ENCODE measurements at regions not wholly inside any gene's neighbourhood (a gene's known extent, or its start where the extent isn't known, plus 50 kb on each side); places are given as distances from the start of the nearest gene placed in this dataset.

DNA sequence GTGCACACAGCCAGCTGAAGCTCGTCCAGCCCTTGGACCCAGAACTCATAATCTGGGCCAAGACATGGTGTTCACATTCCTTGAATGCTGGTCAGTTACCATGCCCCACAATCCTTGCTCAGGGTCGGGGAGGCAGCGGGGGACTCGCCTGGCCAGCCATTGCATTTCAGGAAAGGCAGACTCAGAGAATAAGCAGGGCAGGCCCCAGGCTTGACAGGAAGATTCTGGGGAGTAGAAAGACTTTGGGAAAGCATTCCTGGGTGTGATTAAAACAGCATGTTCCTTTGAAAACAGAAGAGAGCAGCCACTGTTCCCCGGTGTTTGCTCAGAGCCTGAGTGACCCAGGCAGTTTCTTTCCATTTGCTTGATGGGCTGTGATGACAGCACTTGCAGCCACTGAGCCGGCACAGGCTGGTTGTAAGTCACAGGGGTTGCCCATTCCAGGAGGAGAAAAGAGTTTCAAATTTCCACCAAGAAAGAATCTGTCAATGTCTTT lies 473.7 kb downstream of the TYW1 start:
- peaks cover 3% of the 10 kb centered on the region for H3K36me3 Mint-ChIP-seq (ENCODE audit: low read depth, unreplicated experiment)
- no peak overlapping the region for H3K27ac Mint-ChIP-seq (ENCODE audit: unreplicated experiment)
- TF ChIP-seq, protein P1, sequence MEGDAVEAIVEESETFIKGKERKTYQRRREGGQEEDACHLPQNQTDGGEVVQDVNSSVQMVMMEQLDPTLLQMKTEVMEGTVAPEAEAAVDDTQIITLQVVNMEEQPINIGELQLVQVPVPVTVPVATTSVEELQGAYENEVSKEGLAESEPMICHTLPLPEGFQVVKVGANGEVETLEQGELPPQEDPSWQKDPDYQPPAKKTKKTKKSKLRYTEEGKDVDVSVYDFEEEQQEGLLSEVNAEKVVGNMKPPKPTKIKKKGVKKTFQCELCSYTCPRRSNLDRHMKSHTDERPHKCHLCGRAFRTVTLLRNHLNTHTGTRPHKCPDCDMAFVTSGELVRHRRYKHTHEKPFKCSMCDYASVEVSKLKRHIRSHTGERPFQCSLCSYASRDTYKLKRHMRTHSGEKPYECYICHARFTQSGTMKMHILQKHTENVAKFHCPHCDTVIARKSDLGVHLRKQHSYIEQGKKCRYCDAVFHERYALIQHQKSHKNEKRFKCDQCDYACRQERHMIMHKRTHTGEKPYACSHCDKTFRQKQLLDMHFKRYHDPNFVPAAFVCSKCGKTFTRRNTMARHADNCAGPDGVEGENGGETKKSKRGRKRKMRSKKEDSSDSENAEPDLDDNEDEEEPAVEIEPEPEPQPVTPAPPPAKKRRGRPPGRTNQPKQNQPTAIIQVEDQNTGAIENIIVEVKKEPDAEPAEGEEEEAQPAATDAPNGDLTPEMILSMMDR (IDR thresholded peaks at IDR 0.05; ENCODE audit: unreplicated experiment) = no peak
- no peak for DNase-seq (ENCODE audit: low spot score)
- H3K4me3 Mint-ChIP-seq (ENCODE audit: unreplicated experiment) = no peak overlapping the region
- H3K4me1 Mint-ChIP-seq (ENCODE audit: unreplicated experiment) = no peaks in the 10 kb centered on the region
- peaks cover 10% of the 10 kb centered on the region for H3K27me3 Mint-ChIP-seq (ENCODE audit: unreplicated experiment)
- H3K9me3 Mint-ChIP-seq (ENCODE audit: unreplicated experiment) = peaks cover 29% of the 10 kb centered on the region

DNA sequence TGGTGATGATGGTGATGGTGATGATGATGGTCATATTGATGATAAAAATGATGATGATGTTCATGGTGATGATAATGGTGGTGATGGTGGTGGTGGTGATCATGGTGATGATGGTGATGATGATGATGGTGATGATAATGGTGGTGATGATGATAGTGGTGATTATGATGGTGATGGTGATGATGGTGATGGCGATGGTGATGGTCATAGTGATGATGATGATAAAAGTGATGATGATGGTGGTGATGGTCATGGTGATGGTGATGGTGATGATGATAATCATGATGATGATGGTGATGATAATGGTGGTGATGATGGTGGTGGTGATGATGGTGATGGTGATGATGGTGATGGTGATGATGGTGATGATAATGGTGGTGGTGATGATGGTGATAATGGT lies 478.7 kb downstream of the TYW1 start:
- Mint-ChIP-seq H3K4me3 (ENCODE audit: unreplicated experiment) (no peak overlapping the region), H3K36me3 (ENCODE audit: low read depth, unreplicated experiment) (peaks cover 5% of the 10 kb centered on the region), H3K27me3 (ENCODE audit: unreplicated experiment) (peaks cover 1% of the 10 kb centered on the region), H3K4me1 (ENCODE audit: unreplicated experiment) (no peaks in the 10 kb centered on the region), H3K9me3 (ENCODE audit: unreplicated experiment) (peaks cover 15% of the 10 kb centered on the region), H3K27ac (ENCODE audit: unreplicated experiment) (no peak overlapping the region)
- no peak for DNase-seq (ENCODE audit: low spot score)
- TF ChIP-seq, protein P1 (IDR thresholded peaks at IDR 0.05; ENCODE audit: unreplicated experiment) = no peak

DNA sequence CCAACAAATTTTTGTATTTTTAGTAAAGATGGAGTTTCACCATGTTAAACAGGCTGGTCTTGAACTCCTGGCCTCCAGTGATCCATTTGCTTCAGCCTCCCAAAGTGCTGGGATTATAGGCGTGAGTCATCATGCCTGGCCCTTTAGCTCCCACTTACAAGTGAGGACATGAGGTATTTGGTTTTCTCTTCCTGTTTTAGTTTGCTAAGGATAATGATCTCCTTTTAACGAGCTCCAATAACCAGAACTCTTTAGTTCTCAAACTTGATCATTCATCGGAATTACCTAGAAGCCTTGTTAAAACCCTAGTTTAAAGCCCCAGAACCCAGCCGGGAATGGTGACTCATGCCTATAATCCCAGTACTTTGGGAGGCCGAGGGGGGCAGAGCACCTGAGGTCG lies 481.4 kb downstream of the TYW1 start:
- TF ChIP-seq, protein P1 (IDR thresholded peaks at IDR 0.05; ENCODE audit: unreplicated experiment) = no peak
- Mint-ChIP-seq H3K9me3 (ENCODE audit: unreplicated experiment) (peaks cover 24% of the 10 kb centered on the region), H3K36me3 (ENCODE audit: low read depth, unreplicated experiment) (peaks cover 11% of the 10 kb centered on the region)

DNA sequence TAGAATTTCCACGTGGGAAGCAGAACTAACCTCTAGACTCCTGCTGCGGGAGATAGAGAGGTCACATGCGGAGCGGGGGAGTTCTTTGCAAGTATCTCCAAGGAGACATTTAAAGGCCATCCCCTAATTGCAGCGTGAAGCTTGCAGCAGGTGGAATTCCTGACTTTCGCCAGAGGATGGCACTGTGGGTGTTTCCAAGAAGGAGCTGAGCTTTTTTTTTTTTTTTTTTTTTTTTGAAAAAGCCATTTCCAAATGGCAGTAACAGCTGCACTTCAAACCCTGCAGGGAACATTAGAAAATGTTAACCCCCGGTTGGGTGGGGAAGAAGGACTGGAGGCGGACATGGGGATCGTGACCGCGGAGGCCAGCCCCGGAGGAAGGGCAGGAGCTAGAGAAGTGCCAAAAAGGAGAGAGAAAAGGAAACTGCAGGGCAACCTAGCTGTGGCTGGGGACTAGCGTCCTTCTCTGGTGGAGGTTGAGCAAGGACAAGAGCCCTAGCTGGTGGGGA lies 487.7 kb downstream of the TYW1 start:
- no peak overlapping the region for H3K4me3 Mint-ChIP-seq (ENCODE audit: unreplicated experiment)

More for the DNA sequence above, 481.4 kb downstream of the TYW1 start:
- no peak for DNase-seq (ENCODE audit: low spot score)
- Mint-ChIP-seq H3K27me3 (ENCODE audit: unreplicated experiment) (peaks cover 1% of the 10 kb centered on the region), H3K4me1 (ENCODE audit: unreplicated experiment) (no peaks in the 10 kb centered on the region), H3K4me3 (ENCODE audit: unreplicated experiment) (no peak overlapping the region), H3K27ac (ENCODE audit: unreplicated experiment) (no peak overlapping the region)

DNA sequence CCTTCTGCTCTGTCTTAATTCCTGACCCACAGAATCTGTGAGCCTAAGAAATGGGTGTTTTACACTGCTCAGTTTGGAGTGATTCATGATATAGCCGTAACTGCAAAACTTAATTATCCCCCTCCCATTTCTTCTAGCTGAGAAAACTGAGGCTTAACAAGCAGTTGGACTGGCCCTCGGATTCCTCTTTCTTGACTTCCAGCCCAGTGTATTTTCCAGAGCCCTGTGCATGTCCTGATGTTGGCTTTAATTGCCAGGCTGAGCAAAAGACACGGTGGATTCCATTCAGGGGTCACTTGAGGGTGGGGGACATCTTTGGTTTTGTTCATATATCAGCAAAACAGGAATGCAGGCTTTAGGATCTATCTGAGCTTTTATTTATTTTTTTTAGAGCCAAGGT lies 489.8 kb downstream of the TYW1 start:
- H3K9me3 Mint-ChIP-seq (ENCODE audit: unreplicated experiment) = peaks cover 28% of the 10 kb centered on the region
- TF ChIP-seq, protein P1 (IDR thresholded peaks at IDR 0.05; ENCODE audit: unreplicated experiment) = no peak
- H3K4me1 Mint-ChIP-seq (ENCODE audit: unreplicated experiment) = no peaks in the 10 kb centered on the region
- no peak overlapping the region for H3K4me3 Mint-ChIP-seq (ENCODE audit: unreplicated experiment)
- DNase-seq (ENCODE audit: low spot score) = no peak
- H3K27me3 Mint-ChIP-seq (ENCODE audit: unreplicated experiment) = peaks cover 8% of the 10 kb centered on the region
- H3K36me3 Mint-ChIP-seq (ENCODE audit: low read depth, unreplicated experiment) = peaks cover 2% of the 10 kb centered on the region
- H3K27ac Mint-ChIP-seq (ENCODE audit: unreplicated experiment) = no peak overlapping the region

More for the DNA sequence above, 487.7 kb downstream of the TYW1 start:
- H3K27ac Mint-ChIP-seq (ENCODE audit: unreplicated experiment) = no peak overlapping the region
- H3K27me3 Mint-ChIP-seq (ENCODE audit: unreplicated experiment) = peaks cover 4% of the 10 kb centered on the region
- DNase-seq (ENCODE audit: low spot score) = peak; percentile 44
- H3K4me1 Mint-ChIP-seq (ENCODE audit: unreplicated experiment) = no peaks in the 10 kb centered on the region
- H3K36me3 Mint-ChIP-seq (ENCODE audit: low read depth, unreplicated experiment) = peaks cover 7% of the 10 kb centered on the region
- H3K9me3 Mint-ChIP-seq (ENCODE audit: unreplicated experiment) = peaks cover 23% of the 10 kb centered on the region
- TF ChIP-seq, protein P1 (IDR thresholded peaks at IDR 0.05; ENCODE audit: unreplicated experiment) = peak; percentile 43
